ENCODE measurements at regions not wholly inside any gene's neighbourhood (a gene's known extent, or its start where the extent isn't known, plus 50 kb on each side); places are given as distances from the start of the nearest gene placed in this dataset.

- Mint-ChIP-seq H3K27ac (no peak overlapping the region; the same call in 1 of the 2 replicates), H3K36me3 (ENCODE audit: low read depth) (peaks cover 11% of the 10 kb centered on the region; the same call in 2 of the 3 replicates), H3K9me3 (peaks cover 7% of the 10 kb centered on the region), H3K4me1 (peaks cover 12% of the 10 kb centered on the region), H3K4me3 (no peak overlapping the region), H3K27me3 (ENCODE audit: insufficient read depth, low read depth, poor library complexity) (no peaks in the 10 kb centered on the region)
- TF ChIP-seq EZH2 (IDR thresholded peaks at IDR 0.05; ENCODE audit: low read depth, unreplicated experiment) (no peak), NANOG (IDR thresholded peaks at IDR 0.05; ENCODE audit: borderline replicate concordance) (no peak), ZNF331 (CRISPR knock-in tag; IDR thresholded peaks at IDR 0.05; ENCODE audit: low read depth) (no peak), REST (IDR thresholded peaks at IDR 0.05; ENCODE audit: unreplicated experiment) (no peak), EZH2phosphoT487 (IDR thresholded peaks at IDR 0.05; ENCODE audit: unreplicated experiment) (no peak), ETS1 (IDR thresholded peaks at IDR 0.05) (no peak)
- Histone ChIP-seq H3K4me2 (no peak overlapping the region), H2AFZ (peak overlapping the region; percentile 70), H3K4me3 (no peak overlapping the region), H3F3A (replicated peaks; ENCODE audit: low read depth) (no peaks in the 10 kb centered on the region; the same call in 1 of the 2 replicates), H3K27me3 (ENCODE audit: insufficient read depth) (no peaks in the 10 kb centered on the region), H3K4me1 (ENCODE audit: insufficient read depth) (peaks cover 9% of the 10 kb centered on the region; the same call in 1 of the 2 replicates), H3K36me3 (ENCODE audit: insufficient read depth) (no peaks in the 10 kb centered on the region), H3K79me2 (replicated peaks; ENCODE audit: insufficient read depth) (no peaks in the 10 kb centered on the region), H3K27ac (ENCODE audit: low read depth) (no peak overlapping the region), H3K9me2 (ENCODE audit: insufficient read depth) (no peaks in the 10 kb centered on the region), H4K20me1 (replicated peaks; ENCODE audit: insufficient read depth) (no peaks in the 10 kb centered on the region)
- ATAC-seq = no peak
- DNase-seq (ENCODE audit: low spot score) = peak; percentile 6
These were observed 643.0 kb upstream of the GOLIM4 start for GRCh38 chr3:168738527-168739325.

GRCh38 chr3:168736202-168736601 is 640.5 kb upstream of the GOLIM4 start:
- Histone ChIP-seq H3K27ac (ENCODE audit: low read depth) (no peak overlapping the region), H4K20me1 (replicated peaks; ENCODE audit: insufficient read depth) (no peaks in the 10 kb centered on the region), H3K4me2 (no peak overlapping the region), H3K4me1 (ENCODE audit: insufficient read depth) (peaks cover 9% of the 10 kb centered on the region; the same call in 1 of the 2 replicates), H3K79me2 (replicated peaks; ENCODE audit: insufficient read depth) (no peaks in the 10 kb centered on the region), H3F3A (replicated peaks; ENCODE audit: low read depth) (no peaks in the 10 kb centered on the region), H3K9me2 (ENCODE audit: insufficient read depth) (no peaks in the 10 kb centered on the region), H2AFZ (no peak overlapping the region), H3K27me3 (ENCODE audit: insufficient read depth) (no peaks in the 10 kb centered on the region), H3K4me3 (no peak overlapping the region), H3K36me3 (ENCODE audit: insufficient read depth) (no peaks in the 10 kb centered on the region)
- no peaks in the 10 kb centered on the region for H3K27me3 Mint-ChIP-seq (ENCODE audit: insufficient read depth, low read depth, poor library complexity)
- H3K36me3 Mint-ChIP-seq (ENCODE audit: low read depth) = peaks cover 11% of the 10 kb centered on the region; the same call in 2 of the 3 replicates
- no peak for ATAC-seq
- H3K9me3 Mint-ChIP-seq = peaks cover 7% of the 10 kb centered on the region
- DNase-seq (ENCODE audit: low spot score) = no peak
- no peak overlapping the region for H3K4me3 Mint-ChIP-seq
- H3K27ac Mint-ChIP-seq = no peak overlapping the region
- H3K4me1 Mint-ChIP-seq = peaks cover 12% of the 10 kb centered on the region
- TF ChIP-seq ZNF114 (CRISPR knock-in tag; IDR thresholded peaks at IDR 0.05) (no peak), CREB1 (CRISPR knock-in tag; IDR thresholded peaks at IDR 0.05; ENCODE audit: low read depth) (no peak), ZNF331 (CRISPR knock-in tag; IDR thresholded peaks at IDR 0.05; ENCODE audit: low read depth) (no peak), REST (IDR thresholded peaks at IDR 0.05; ENCODE audit: unreplicated experiment) (no peak), POLR2AphosphoS5 (IDR thresholded peaks at IDR 0.05; ENCODE audit: low read depth) (no peak), NANOG (IDR thresholded peaks at IDR 0.05; ENCODE audit: borderline replicate concordance) (no peak)

All from GM23338 (cell line).